ENCODE measurements at regions not wholly inside any gene's neighbourhood (a gene's known extent, or its start where the extent isn't known, plus 50 kb on each side); places are given as distances from the start of the nearest gene placed in this dataset.

- TF ChIP-seq CTCF (conservative IDR thresholded peaks at IDR 0.05): no peak
- no peak for TF ChIP-seq ZFX (IDR thresholded peaks at IDR 0.05)
Observed at GRCh38 chr3:132786890-132787289, 64.7 kb upstream of the NPHP3 start.
